Mucosa of gallbladder (tissue), 1 donor: ENCODE measurements at regions not wholly inside any gene's neighbourhood (a gene's known extent, or its start where the extent isn't known, plus 50 kb on each side); places are given as distances from the start of the nearest gene placed in this dataset.

Experiments used
- DNase-seq: peaks from one replicate; pipeline ENCODE4 v3.0.0-alpha.2; 2020; ENCODE audit warnings: low spot score
- donor health status: DM: no; HTN: no; CAD: no.

DNA sequence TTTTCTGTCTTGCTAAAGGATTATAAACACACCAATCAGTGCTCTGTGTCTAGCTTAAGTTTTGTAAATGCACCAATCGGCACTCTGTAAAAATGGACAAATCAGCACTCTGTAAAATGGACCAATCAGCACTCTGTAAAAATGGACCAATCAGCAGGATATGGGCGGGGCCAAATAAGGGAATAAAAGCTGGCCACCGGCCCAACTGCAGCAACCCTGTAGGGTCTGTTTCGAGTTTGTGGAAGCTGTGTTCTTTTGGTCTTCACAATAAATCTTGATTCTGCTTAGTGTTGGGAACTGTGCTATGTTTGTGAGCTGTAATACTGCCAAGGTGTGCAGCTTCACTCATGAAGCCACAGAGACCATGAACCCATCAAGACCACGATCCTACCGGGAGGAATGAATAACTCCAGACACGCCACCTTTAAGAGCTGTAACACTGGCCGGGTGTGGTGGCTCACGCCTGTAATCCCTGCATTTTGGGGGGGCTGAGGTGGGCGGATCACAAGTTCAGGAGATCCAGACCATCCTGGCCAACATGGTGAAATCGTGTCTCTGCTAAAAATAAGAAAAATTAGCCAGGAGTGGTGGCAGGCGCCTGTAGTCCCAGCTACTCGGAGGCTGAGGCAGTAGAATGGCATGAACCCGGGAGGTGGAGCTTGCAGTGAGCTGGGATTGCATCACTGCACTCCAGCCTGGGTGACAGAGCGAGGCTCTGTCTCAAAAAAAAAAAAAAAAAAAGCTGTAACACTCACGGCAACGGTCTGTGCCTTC, 133.0 kb upstream of the GDF10 start:
- peak; percentile 31 for DNase-seq

DNA sequence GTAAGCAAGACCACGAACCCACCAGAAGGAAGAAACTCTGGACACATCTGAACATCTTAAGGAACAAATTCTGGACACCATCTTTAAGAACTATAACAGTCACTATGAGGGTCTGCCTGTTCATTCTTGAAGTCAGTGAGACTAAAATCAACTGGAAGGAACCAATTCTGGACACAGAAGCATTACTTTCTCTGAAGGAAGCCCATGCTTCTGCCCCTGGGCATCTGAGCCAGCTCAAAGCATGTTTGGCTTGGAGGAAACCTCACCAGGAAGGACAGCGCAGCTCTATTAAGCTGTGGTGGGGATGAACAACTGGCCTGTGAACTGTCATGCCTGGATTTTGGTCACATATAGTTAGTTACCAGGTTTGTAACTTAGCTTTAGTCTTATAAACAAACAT, 132.4 kb upstream of the GDF10 start:
- DNase-seq = no peak

DNA sequence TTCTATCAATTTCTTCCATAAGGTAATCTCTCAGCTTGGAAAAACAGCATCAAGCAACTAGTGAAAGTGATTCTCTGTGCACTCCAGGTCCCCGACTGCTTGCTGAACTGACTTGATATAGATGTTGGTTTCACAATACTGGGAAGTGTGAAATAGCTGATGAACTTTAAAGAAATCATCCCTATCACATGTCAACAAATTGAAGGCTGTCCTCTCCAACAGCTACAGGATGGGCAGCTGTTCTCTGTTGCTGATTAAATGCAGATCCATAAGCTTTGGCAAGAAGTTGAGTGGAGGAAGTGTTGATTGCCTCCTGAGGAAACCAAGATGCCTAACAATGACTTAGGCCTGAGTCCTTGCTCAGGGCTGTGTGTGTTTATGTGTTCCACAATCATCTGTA, 130.4 kb upstream of the GDF10 start:
- DNase-seq = no peak

DNA sequence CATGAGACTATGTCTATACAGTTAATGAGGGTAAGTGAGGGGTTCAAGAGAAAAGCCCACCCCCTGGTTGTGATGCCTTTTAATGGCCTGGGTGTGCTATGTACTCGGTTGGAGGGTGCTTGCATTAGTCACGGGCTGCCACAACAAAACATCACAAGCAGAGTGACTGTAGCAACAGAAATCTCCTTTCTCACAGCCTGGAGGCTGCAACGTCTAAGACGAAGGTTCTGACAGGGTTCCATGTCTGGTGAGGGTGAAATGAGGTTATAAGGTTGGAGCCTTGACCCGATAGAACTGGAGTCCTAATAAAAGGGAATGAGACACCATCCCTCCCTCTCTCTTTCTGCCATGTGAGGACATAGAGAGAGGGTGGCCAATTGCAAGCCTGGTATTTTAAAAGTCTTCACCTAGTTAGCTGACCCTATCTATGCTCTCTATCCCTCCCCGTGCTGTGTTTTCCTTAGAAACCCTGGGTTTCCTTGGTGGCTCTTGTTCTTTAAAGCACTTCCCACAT, 126.0 kb upstream of the GDF10 start:
- no peak for DNase-seq

DNA sequence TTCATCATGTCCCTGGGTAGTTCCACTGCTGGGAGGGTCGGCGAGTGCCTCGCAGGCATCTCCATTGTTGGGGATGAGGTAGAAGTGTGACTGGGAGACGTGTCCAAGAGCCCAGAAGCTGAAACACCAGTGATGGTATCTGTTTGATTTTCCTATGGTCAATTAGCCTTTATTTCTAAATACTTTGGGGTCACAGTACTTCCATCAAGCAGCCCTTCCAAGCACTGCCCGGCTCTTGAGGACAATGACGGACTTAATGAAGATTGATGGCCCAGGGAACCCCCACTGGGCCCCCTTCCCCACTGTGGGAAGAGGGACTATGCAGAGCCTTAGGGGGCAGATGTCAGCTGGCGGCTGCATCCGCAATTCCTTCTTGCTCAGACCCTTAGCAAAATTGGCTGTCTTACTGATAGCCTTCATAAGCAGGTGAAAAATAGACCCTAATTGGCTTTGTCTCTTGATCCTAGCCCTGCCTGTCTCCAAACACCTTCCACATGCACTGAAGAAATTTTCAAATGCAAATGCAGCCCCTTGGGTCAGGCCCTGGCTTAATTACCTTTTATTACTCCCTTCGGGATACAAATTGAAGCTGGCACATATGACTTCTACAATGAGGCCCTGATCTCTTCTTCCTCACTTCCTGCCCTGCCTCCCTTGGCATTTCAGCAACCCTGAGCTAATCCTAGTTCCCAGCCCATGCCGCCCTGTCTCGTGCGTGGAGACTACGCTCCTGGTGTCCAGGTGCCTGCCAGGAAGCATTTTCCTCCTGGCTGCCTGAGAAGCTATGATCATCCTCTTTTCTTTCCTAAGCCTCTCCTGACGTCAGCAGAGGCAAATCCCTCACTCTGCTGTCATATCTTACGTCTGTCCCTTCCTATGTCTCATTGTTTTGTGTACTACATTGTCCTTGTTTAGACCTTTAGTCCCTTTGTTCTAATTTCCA, 124.5 kb upstream of the GDF10 start:
- no peak for DNase-seq

DNA sequence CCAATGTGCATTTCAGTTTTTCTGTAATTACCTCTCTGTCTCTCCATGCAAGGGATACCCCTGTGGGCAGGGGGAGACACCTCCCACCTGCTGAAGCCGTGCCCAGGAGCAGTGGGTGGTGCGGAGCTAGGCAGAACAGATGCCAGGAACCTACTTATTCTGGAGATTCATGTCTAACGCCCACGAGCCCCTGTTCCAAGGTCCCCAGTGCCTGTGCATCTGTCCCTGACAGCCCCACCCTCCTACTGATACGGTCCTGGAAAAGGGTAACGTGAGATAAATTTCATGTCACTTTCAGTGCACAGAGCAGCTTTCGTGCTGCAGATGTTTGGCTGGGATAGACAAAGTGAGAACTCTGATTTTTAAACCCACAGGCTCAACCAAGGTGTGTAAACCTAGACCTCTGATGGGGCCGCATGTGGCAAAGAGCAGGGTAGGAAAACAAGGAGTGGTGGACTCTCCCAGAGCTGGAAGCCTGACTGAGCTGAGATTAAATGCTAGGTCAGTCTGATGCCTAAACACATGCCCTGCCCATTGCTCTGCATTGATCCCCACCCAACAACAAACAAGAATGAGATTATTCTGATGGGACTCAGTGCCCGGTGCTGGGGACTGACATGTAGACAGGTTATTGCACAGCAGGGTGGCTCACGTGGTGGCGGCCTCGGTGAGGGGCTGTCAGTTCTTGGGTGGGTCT, 123.6 kb upstream of the GDF10 start:
- no peak for DNase-seq

DNA sequence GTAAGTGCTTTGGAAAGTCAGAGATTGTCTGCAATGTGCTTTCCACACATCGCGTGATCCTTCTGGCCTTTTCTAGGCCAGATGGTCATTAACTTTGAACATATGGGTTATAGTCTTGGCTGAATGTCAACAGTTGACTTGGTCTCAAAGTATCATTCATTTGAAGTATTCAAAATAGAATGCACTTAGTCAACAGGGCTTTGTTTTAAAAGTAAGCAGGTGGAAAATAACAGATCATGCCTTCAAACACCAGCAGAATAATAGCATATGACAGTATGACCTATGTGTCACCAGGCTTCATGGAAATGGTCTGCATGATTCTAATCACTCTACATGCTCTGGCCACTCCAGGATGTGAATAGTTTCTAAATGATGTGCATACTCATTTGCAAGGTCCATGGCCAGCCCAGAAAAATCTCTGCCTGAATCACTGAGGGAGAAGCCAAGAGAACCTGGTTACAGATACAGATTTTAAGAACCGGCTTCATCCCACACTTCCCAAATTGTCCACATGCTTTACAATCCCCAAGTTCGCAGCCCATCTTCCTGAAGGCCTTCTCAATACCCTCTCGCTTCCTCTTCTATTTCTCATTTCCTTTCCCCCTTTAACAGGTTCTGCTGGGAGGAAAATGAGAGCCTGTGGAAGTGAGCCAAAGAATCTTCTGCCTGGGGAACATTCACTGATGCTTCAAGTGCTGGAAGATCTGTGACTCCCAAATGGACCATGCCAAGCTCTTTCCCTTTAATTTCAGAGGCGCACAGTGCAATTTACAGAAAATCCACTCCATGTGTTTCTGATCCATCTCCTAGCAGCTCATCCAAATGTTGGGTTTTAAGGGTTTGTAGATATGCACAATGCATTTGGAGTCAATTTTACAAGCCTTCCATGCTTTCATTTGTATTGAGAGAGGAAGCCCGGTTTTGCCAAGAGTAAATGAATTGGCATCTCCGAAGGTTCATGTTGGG, 122.8 kb upstream of the GDF10 start:
- DNase-seq = no peak

DNA sequence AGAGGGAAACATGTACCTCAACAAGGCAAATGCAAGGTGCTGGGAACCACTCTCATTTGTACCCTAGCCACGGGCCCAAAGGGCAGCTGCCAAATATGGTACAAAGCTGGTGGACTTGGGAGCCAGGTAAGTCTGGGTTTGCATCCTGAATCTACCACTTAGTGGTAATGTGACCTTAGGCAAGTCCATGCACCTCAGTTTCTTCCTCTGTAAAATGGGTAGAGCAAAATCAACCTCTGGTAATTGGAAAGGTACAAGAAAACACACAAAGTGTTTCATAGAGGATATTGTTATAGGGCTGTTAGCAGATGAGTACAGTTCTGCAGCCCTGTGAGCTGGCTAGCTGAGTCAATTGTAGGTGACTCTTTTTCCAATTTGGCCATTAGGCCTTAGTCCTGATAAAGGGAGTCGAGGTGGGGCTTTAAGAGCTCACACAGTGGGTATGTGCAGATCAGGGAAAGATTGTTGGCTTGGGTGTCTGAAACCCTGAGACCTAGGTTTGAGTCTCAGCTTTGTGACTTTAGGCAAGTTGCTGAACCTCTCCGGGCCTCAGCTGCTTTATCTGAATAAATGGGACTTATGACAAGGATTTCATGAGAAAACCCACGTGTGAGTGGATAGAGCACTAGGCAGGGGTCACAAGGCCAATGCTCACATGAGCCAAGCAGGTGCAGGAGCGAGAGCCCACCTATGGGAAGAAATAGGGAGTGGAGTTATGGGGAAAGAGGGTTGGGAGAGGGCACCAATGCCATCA, 121.3 kb upstream of the GDF10 start:
- DNase-seq = no peak

DNA sequence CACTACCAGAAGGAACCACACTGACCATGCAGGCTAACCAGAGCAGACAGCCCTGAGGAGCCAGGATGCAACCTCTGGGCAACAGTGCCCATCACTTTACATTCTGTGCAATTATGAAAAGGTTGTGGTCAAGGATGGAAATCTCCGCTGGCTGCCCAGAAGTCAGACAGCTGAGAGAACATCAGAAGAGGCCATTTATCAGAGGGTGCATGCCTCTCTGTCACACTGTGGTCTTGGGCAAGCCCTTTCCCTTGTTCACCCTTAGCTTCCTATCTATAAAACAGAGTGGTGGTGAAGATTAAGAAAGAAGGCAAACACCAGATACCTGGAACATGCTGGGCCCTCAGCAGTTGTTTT, 120.7 kb upstream of the GDF10 start:
- DNase-seq = no peak

DNA sequence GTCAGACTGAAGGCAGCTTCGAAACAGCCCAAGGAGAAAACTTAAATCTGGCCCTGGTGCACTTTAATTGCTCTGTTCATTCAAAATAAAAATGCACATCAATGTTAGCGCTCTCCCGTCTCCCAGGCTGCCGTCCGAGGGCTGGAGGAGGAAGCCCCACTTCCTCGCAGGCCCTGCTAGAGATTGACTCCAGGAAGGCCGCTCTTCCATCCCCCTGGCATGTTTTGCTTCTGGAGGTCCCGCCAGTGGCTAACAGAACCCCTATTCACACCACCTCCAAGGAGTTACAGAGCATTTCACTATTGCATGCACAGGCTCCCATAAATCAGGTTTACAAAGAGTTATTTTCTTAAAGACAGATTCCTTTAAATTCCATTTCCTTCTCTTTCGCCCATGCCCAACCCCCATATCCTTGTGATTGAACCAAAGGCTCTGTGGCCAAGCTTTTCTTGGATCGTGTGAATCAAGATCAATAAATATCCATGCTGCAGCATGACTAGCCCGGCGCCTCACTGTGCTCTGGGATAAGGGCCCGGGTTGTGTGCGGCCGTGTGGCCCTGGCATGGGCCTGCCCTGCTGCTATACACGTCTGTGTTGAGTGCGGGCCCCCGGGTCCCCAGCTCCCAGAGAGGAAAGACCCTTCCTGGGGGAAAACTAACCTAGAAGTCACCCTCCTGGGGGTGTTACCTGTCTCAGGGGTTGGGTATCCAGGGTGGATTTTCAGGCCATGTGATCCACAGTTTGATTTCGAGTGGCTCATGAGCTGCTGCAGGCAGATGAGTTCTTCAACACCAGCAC, 118.7 kb upstream of the GDF10 start:
- no peak for DNase-seq

DNA sequence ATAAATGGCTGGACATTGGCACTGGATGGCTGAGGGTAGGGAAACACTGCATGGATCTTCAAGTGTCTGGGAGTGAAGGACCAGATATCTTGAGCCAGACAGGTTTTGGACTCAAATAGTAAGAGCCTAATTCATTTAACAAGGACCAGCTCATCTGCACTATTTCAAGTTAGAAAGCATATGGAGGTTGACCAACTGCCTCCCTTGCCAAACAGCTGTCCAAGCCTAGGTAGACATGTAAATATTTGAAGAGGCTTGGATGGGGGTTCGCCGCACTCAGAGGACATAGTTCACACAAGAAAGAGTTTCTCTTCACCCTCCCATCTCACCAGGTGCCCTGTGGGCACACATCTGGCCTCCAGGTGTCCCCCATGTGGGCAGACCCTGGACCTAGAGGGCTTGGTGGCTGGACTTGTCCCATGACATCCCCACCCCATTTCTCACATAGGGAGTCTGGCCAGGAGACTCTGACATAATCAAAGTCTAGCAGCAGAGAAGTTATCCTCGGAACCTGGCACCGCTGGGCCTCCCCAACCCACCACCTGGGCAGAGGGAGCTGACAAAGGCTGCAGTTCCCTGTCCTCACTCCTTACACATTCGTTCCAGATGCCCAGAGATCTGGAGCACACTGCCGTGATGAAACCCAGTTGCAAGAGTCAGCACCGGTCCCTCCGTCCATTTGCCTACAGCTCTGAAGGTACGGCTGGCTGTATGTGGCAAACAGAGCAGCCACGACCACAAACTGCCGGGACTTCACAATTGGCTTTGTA, 116.9 kb upstream of the GDF10 start:
- DNase-seq = no peak

DNA sequence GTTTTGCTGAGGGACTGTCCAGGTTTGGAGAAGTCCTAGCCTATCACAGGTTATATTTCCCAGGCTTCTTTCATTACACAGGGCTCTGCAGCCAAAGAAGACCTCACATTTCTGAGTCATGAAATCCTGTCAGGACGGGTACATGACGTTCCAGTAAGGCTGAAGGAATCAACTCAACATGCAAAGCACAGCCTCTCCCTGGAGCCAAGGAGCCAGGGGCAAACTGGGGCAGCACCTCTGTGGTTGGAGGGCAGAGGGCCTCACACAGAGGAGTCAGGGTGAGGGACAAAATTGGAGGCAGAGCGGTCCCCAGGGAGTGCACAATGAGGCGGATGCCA, 116.3 kb upstream of the GDF10 start:
- DNase-seq = no peak

DNA sequence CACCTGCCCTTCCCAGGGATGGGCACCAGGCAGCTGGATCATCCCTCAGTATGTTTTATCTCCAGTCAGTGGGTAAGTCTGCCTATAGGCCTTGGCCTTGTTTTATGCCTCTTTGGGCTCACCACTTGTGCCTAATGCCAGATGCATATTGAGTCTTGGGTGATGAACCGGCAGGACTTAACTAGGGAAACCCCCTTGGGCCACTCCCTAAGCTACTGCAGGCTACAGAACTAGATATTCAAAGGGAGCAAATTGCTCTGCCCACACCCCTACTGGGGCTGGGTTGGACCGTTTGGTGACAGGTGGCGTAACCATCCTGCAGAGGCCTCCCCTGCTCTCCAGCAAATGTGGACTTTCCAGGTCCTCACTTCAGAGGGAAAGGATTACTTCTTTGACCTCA, 115.7 kb upstream of the GDF10 start:
- DNase-seq = no peak

DNA sequence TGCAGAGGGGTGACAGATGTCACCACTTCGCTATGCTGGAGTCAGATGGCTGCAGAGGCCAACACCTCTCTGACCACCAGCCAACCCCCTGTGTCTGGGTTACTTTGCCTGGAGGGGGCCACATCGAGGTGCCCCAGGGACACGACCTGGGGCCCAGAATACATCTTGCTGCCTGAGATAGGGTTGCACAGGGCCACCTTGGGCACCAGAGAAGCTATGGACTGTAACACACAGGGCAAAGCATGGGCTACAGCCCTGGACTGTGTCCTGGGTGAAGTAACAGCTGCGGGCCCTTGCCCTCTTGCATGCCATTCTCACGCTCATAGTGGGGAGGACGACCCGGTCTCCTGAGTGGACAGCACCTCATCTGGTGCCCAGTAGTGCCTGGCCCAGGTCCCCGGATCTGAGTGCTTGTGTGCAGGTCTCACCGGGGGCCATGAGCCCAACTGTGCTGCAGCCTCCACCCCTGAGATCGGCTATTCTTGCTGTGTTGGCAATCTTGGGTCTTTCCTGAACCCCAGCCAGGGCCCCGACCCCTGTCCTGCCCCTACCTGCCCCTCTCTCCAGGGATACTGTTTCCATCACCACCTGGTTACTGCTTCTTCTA, 115.2 kb upstream of the GDF10 start:
- DNase-seq = no peak

DNA sequence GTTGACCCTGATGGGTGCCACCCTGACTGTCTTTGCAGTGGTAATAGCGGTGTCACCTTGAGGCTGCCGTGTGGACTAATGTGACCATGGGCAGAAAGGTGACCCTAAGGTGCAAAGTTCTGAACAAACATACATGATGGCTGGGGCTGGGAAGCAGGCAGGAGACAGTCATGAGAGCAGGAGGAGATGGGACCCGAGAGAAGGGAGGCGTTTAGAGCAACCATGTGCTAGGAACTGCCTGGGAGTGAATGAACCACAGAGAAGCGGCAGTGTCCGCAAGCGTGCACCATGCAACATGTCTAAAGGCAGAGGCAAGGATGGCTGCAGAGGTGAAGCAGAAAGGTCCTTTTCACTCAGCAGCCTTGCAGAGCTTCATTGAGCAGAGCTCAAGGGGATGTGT, 113.1 kb upstream of the GDF10 start:
- DNase-seq = no peak

DNA sequence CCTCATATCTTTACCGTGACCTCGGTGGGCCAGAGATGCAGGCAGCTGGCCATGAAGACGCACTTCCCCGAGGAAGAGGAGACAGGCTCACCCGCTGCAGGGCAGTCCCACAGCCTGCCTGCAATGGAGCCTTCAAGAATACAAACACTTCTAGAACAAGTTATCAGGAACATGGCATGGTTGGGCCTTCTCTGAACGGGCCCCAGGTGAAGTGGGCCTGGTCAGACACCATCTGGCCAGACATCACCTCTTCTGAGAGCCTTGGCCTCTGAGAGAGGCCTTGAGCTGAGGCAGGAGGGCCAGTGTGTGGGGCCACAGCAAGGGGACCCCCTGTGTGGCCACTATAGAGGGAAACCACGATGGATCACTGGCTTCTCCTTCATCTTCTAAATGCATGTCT, 112.4 kb upstream of the GDF10 start:
- DNase-seq = no peak

DNA sequence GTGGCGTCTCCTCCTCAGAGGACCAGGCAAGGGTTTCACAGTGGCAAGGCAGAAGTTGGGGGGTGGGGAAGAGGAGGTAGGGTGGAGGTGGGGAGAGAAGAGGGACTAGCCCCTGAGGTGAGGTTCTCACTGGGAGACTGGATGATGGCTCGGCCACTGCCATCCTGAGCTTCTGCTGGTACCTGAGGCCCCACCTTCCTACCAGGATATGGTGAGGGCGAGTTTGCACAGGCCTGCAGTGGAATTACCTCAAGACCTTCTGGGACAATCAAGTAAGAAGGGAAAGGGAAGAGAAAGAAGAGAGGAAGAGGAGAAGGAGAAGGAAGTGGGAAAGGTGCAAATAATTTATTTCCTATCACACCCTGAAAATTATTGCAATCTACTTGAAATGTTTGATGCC, 111.8 kb upstream of the GDF10 start:
- DNase-seq = no peak

DNA sequence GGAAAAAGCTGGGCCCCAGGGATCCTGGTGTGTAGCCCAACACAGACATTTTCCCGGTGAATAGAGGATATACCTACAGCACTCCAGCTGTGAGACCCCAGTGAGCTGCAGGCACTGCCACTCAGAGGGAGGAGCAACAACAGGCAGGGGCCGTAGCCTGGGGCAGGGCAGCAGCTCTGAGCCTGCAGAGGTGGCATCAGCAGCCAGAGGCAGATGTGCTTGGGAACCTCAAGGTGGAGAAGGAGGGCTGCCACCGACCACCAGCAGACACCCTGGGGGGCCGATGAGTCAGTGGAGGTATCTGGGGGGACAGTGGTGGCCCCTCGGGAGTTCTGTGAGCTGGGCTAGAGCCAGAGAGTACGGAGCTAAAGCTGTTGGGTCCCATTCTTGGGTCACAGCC, 110.2 kb upstream of the GDF10 start:
- DNase-seq = no peak

DNA sequence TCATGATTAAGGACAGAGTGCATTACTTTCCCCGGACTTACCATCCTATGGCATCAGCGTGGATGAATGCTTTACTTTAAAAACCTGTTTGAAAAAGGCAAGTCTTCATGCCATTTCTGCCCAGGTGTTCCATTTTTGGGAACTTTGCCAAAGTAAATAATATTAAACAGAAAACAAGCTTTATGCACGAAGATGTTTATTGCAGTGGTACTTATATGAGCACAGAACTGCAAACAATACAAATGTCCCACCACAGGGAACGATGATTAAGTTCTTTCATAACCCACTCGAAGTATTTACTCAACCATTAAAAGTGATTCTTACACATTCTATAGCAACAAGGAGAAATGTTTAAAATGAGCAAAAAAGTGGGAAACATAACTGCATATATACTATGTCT, 109.7 kb upstream of the GDF10 start:
- no peak for DNase-seq
